Motor neuron (in vitro differentiated cells): ENCODE measurements at regions not wholly inside any gene's neighbourhood (a gene's known extent, or its start where the extent isn't known, plus 50 kb on each side); places are given as distances from the start of the nearest gene placed in this dataset.
A peak's percentile ranks its signal among the peaks of the same experiment; 100 is the strongest.

Experiments used
- ATAC-seq, 8 experiments: fragments of 200-7000 bp; cut with Tn5 transposase; replicated peaks in 6 of 8; 2 replicates each; pipeline ENCODE4 v1.8.0; 2021; ENCODE audit warnings: mild to moderate bottlenecking in 8 of 8, moderate library complexity in 8 of 8
- H3K27ac ChIP-seq, 2 donors: fragments of 250-450 bp; sonication (Bioruptor Pico); 2 replicates each; pipeline ENCODE4 v1.9.0; 2021; ENCODE audit warnings: antibody characterized with exemption in 2 of 2, mild to moderate bottlenecking in 2 of 2, moderate library complexity in 1 of 2
- H3K4me1 ChIP-seq, 2 donors: fragments of 250-450 bp; sonication (Bioruptor Pico); replicated peaks in 1 of 2; 2 replicates each; pipeline ENCODE4 v1.6.1; 2021; ENCODE audit warnings: antibody characterized with exemption in 2 of 2, mild to moderate bottlenecking in 2 of 2, moderate library complexity in 1 of 2
- H3K4me3 ChIP-seq, 5 donors: fragments of 250-450 bp; sonication (Bioruptor Pico); 2 replicates each; pipeline ENCODE4 v1.9.0; 2021; ENCODE audit warnings: antibody characterized with exemption in 5 of 5, mild to moderate bottlenecking in 5 of 5, moderate library complexity in 4 of 5
- WGBS, 10 experiments: fragments of 450-650 bp; shearing (Covaris generic); methylation state at CpG; one replicate each; pipeline ENCODE4 v1.0.0; 2022; 5-methylcytosine and 5-hydroxymethylcytosine counted together
- in situ Hi-C, 9 experiments: fragments of 400-800 bp; cut with MboI; loops; one replicate each; pipeline ENCODE4 v1.15.0; 2021; ENCODE audit warnings: low sequenced_read_pairs in 9 of 9, low pct_unique_long_range_greater_than_20kb in 2 of 9; ENCODE audit not compliant: unreplicated experiment in 9 of 9

- in situ Hi-C loops = loop anchor here in 5 of 9 experiments (25.0 kb wide), 4 partner anchors 139 to 489 kb away; partner anchors contain the start of genes IL6 (in 1 of the 5) and TOMM7 (in 1 of the 5)
- Histone ChIP-seq H3K27ac (no peak overlapping the region), H3K4me3 (no peak overlapping the region), H3K4me1 (no peaks in the 10 kb centered on the region)
- ATAC-seq = peak in 2 of 8 experiments; percentile 16 to 72
- WGBS, 10 experiments = 7 to 100% (median 96%) methylated on average over 1 to 6 of the region's 7 CpGs
Observed at GRCh38 chr7:22572937-22573336, 72.9 kb upstream of the STEAP1B start.

DNA sequence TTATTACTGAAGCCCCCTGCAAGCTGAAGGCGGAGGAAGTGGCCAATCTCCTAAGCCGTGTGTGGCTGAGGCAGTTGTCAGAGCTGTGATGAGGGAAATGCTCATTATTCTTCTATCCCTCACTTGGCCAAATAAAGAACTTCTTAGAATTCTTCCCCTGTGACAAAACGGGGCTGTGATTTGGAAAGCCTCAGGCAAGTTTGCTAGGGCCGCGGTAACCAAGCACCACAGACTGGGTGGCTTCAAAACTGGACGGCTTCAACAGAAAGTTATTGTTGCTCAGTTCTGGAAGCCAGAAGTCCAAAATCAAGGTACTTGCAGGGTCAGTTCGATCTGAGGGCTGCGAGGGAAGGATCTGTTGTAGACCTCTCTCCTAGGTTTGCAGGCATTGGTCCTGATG, 72.3 kb upstream of the STEAP1B start:
- H3K4me3 ChIP-seq = no peak overlapping the region
- H3K4me1 ChIP-seq = no peaks in the 10 kb centered on the region
- H3K27ac ChIP-seq = no peak overlapping the region
- in situ Hi-C loops = loop anchor here in 5 of 9 experiments (25.0 kb wide), 4 partner anchors 140 to 490 kb away; partner anchors contain the start of genes IL6 (in 1 of the 5) and TOMM7 (in 1 of the 5)
- ATAC-seq = peak in 1 of 8 experiments; percentile 57
- 50 to 94% (median 78%) methylated on average over 1 to 6 of the region's 8 CpGs; no CpG with 5 or more reads in 3 of the 10 experiments for WGBS, 10 experiments

DNA sequence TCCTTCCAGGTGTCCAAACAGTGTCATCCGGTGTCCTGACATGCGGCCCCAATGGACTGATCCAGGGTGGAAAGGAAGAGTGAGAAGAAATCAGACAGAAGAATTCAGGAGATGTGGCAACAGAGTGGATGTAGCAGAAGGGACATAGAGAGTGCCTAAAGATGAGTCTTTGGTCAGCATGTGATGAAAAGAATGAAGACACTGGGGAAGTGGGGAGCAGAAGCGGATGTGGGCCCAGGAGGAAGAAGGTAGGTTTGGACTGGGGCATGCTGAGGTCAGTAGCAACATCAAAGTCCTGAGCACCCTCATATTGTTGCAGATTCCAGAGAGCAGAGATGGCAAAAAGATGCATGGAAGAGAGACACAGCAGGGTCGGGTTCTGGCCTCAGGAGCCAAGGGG, 71.8 kb upstream of the STEAP1B start:
- no peak overlapping the region for H3K4me3 ChIP-seq
- no peaks in the 10 kb centered on the region for H3K4me1 ChIP-seq
- in situ Hi-C loops = loop anchor here in 5 of 9 experiments (25.0 kb wide), 4 partner anchors 141 to 491 kb away; partner anchors contain the start of genes IL6 (in 1 of the 5) and TOMM7 (in 1 of the 5)
- no peak overlapping the region for H3K27ac ChIP-seq
- ATAC-seq = peak in 1 of 8 experiments; percentile 16
- WGBS, 10 experiments = 57 to 100% (median 100%) methylated on average over 1 to 3 of the region's 4 CpGs; no CpG with 5 or more reads in 3 of the 10 experiments

GRCh38 chr7:22569586-22570321, 69.8 kb upstream of the STEAP1B start:
- in situ Hi-C loops = loop anchor here in 7 of 9 experiments (10.0 to 25.0 kb wide), 6 partner anchors 143 to 493 kb away; partner anchors contain the start of genes IL6 (in 2 of the 7) and TOMM7 (in 1 of the 7)
- H3K27ac ChIP-seq = no peak overlapping the region
- no peak overlapping the region for H3K4me3 ChIP-seq
- H3K4me1 ChIP-seq = peaks cover 2 to 10% of the 10 kb centered on the region in 2 donors
- 71 to 100% (median 91%) methylated on average over 2 to 10 of the region's 11 CpGs; no CpG with 5 or more reads in 1 of the 10 experiments for WGBS, 10 experiments
- ATAC-seq = no peak

GRCh38 chr7:22566592-22566991, 66.6 kb upstream of the STEAP1B start:
- H3K4me3 ChIP-seq = no peak overlapping the region
- peaks cover 17 to 33% of the 10 kb centered on the region in 2 donors for H3K4me1 ChIP-seq
- WGBS, 10 experiments = 66 to 100% (median 88%) methylated on average over 1 to 3 of the region's 4 CpGs; no CpG with 5 or more reads in 2 of the 10 experiments
- ATAC-seq = no peak
- no peak overlapping the region for H3K27ac ChIP-seq
- in situ Hi-C loops = loop anchor here in 7 of 9 experiments (10.0 to 25.0 kb wide), 6 partner anchors 146 to 496 kb away; partner anchors contain the start of genes IL6 (in 2 of the 7) and TOMM7 (in 1 of the 7)

GRCh38 chr7:22566176-22566575, 66.2 kb upstream of the STEAP1B start:
- H3K4me3 ChIP-seq = no peak overlapping the region
- peaks cover 20 to 37% of the 10 kb centered on the region in 2 donors for H3K4me1 ChIP-seq
- 69 to 100% (median 97%) methylated on average over 1 to 4 of the region's 4 CpGs; no CpG with 5 or more reads in 2 of the 10 experiments for WGBS, 10 experiments
- no peak overlapping the region for H3K27ac ChIP-seq
- no peak for ATAC-seq
- in situ Hi-C loops = loop anchor here in 7 of 9 experiments (10.0 to 25.0 kb wide), 6 partner anchors 146 to 496 kb away; partner anchors contain the start of genes IL6 (in 2 of the 7) and TOMM7 (in 1 of the 7)

- Histone ChIP-seq H3K4me1 (peaks cover 20 to 38% of the 10 kb centered on the region in 2 donors), H3K27ac (no peak overlapping the region), H3K4me3 (no peak overlapping the region)
- 40 to 50% (median 50%) methylated on average over 1 of the region's 1 CpG; no CpG with 5 or more reads in 7 of the 10 experiments for WGBS, 10 experiments
- in situ Hi-C loops = loop anchor here in 7 of 9 experiments (10.0 to 25.0 kb wide), 6 partner anchors 147 to 497 kb away; partner anchors contain the start of genes IL6 (in 2 of the 7) and TOMM7 (in 1 of the 7)
- ATAC-seq = peak; percentile 16 to 65 (median 52)
Observed at GRCh38 chr7:22565315-22565811, 65.4 kb upstream of the STEAP1B start.

DNA sequence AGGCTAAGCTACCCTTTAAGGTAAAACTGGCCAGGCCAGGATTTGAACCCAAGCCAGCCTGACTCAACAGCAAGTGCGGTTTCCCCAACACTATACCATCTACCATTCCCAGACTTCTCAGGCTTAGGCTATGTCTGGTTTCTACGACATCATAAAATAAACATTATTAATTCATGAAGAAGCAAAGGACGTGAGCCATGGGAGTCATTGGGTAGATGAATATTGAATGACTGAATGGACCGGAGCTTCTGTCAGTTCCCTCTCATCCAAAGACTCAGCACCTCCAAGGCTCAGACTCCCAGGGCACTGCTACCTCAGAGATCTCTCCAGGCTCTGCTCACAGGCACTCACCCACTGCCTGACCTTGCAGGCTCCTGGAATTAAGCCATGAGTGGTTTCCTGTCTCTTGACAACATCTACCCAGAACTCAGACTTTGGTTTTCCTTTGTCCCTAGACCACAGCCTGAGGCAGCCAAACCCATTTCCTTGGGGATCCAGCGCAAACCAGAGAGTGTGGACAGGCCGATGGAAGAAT, 64.6 kb upstream of the STEAP1B start:
- in situ Hi-C loops = loop anchor here in 7 of 9 experiments (10.0 to 25.0 kb wide), 6 partner anchors 148 to 498 kb away; partner anchors contain the start of genes IL6 (in 2 of the 7) and TOMM7 (in 1 of the 7)
- H3K4me1 ChIP-seq = peaks cover 20 to 40% of the 10 kb centered on the region in 2 donors
- 12 to 100% (median 82%) methylated on average over 1 to 3 of the region's 6 CpGs; no CpG with 5 or more reads in 4 of the 10 experiments for WGBS, 10 experiments
- H3K4me3 ChIP-seq = no peak overlapping the region
- peak in 1 of 8 experiments; percentile 8 for ATAC-seq
- no peak overlapping the region for H3K27ac ChIP-seq

- Histone ChIP-seq H3K4me1 (peaks cover 20 to 40% of the 10 kb centered on the region in 2 donors), H3K27ac (peak overlapping the region in 1 of 2 donors; percentile 63), H3K4me3 (peak overlapping the region in 3 of 5 donors; percentile 11 to 17 (median 13))
- peak in 4 of 8 experiments; percentile 11 to 25 (median 18) for ATAC-seq
- 4 to 94% (median 61%) methylated on average over 2 to 6 of the region's 11 CpGs; no CpG with 5 or more reads in 2 of the 10 experiments for WGBS, 10 experiments
- in situ Hi-C loops = loop anchor here in 7 of 9 experiments (10.0 to 25.0 kb wide), 6 partner anchors 149 to 499 kb away; partner anchors contain the start of genes IL6 (in 2 of the 7) and TOMM7 (in 1 of the 7)
Observed at GRCh38 chr7:22563621-22564241, 63.7 kb upstream of the STEAP1B start.

DNA sequence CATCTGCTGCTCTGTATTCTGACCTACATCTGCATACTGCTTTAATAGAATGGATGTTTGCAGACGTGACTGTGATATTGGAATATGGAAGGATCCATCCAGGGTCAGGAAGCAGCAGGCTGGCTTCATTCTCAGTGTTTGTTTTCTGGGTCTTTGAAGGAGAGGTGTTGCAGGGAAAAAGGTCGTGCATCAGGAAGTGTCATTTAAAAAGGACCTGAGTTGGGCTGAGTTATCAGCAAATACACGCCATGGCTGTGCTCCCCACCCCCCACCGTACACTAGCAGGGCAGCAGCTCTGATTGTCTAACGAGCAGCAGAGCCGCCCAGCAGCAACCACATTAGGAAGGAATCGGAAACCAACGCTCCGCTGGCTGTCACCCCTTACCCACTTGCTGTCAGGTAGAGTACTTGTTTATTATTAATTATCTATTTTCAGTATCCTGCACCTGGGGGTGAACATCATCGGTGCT, 63.1 kb upstream of the STEAP1B start:
- in situ Hi-C loops = loop anchor here in 7 of 9 experiments (10.0 to 25.0 kb wide), 6 partner anchors 149 to 499 kb away; partner anchors contain the start of genes IL6 (in 2 of the 7) and TOMM7 (in 1 of the 7)
- WGBS, 10 experiments = 0 to 46% (median 29%) methylated on average over 1 to 8 of the region's 10 CpGs; no CpG with 5 or more reads in 3 of the 10 experiments
- Histone ChIP-seq H3K4me3 (peak overlapping the region in 3 of 5 donors; percentile 11 to 17 (median 13)), H3K27ac (peak overlapping the region in 1 of 2 donors; percentile 63), H3K4me1 (peaks cover 20 to 40% of the 10 kb centered on the region in 2 donors)
- peak; percentile 7 to 69 (median 48) for ATAC-seq

DNA sequence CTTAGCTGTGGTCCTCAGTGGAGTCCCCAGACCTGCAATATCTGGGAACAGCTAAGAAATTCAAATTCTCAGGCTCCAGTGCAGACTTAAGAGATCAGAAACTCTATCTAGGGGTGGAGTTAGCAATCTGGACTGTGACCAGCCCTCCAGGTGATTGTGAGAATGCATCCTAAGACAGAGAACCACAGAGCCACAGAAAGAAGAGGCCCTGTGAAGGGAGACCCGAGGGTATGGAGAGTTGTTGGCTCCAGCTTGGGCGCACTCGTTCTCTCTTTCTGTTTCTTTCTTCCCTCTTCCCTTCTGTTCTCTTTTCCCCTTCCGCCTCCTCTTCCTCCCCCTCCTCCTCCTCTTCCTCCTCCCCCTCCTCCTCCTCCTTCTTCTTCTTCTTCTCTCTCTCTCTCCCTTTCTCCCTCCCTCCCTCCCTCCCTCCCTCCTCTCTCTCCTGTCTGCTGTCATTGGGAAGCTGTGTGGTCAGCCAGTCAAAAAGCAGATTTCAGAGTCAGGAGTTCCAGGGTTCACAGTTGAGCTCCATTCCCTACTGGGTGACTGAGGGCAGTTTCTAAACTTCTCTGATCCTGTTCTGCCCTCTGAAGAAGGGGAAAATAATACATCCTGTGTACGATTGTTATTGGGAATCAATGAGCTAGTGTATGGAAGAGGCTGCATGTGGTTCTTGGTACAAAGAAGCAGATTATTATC, 62.1 kb upstream of the STEAP1B start:
- no peak overlapping the region for H3K27ac ChIP-seq
- H3K4me3 ChIP-seq = no peak overlapping the region
- peak in 1 of 8 experiments; percentile 16 for ATAC-seq
- in situ Hi-C loops = loop anchor here in 7 of 9 experiments (10.0 to 25.0 kb wide), 6 partner anchors 150 to 500 kb away; partner anchors contain the start of genes IL6 (in 2 of the 7) and TOMM7 (in 1 of the 7)
- 75 to 83% methylated on average over 1 of the region's 5 CpGs; no CpG with 5 or more reads in 8 of the 10 experiments for WGBS, 10 experiments
- peaks cover 20 to 40% of the 10 kb centered on the region in 2 donors for H3K4me1 ChIP-seq
